ENCODE measurements at regions not wholly inside any gene's neighbourhood (a gene's known extent, or its start where the extent isn't known, plus 50 kb on each side); places are given as distances from the start of the nearest gene placed in this dataset.

DNA sequence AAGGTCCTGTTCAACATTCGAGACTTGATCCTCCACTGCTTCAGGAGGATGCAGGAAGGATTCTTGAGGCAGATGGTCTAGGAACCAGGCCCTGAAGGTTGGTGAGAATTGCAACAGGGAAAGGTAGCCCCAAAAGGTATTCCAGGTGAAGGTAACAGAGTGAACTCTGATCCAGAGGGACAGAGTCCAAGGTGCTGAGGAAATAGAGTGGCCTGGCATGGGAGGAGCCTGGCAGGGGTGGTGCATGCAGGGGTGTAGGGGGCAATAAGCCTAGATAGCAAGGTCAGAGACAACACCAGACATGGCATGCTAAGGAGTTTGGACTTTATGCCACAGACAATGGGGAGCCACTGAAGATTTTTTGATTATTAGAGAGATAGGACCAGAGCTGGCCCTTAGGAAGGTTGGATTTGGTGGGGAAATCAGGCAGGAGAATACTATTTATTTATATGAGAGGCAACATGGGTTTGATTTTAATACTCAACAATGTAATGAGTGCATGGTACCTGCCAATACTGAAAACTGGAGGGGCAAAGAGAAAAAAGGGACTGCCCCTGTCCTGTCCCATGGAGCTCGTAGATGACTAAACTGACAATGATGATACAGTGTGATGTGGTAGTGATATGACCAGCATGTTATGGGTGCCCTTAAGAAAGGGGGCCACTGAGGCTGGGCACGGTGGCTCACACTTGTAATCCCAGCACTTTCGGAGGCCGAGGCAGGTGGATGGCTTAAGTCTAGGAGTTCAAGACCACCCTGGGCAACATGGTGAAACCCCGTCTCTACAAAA lies 50.5 kb upstream of the TMED10 start:
- Histone ChIP-seq H3K4me1 (ENCODE audit: control insufficient read depth in 1 of 2, insufficient read depth in 2 of 2, low read length in 2 of 2) (peaks cover 60% of the 10 kb centered on the region in 2 donors), H3K27ac (ENCODE audit: low read depth, low read length) (peak overlapping the region; percentile 22), H3K9ac (ENCODE audit: low read depth in 1 of 2, low read length in 2 of 2) (no peak overlapping the region), H3K27me3 (ENCODE audit: control insufficient read depth in 1 of 2, insufficient read depth in 2 of 2, low read length in 2 of 2) (no peaks in the 10 kb centered on the region), H3K9me3 (ENCODE audit: control insufficient read depth in 1 of 2, low read length in 2 of 2) (no peaks in the 10 kb centered on the region), H3K4me3 (ENCODE audit: low read depth in 1 of 2, low read length in 2 of 2) (peak overlapping the region in 1 of 2 donors; percentile 9), H3K36me3 (ENCODE audit: control insufficient read depth in 1 of 2, insufficient read depth in 2 of 2, low read length in 2 of 2) (no peaks in the 10 kb centered on the region)

Measured in duodenal mucosa (tissue), 2 donors.